Tibial nerve (tissue), 3 donors: ENCODE measurements at regions not wholly inside any gene's neighbourhood (a gene's known extent, or its start where the extent isn't known, plus 50 kb on each side); places are given as distances from the start of the nearest gene placed in this dataset.

Experiments
- POLR2A ChIP-seq, 2 donors: fragments of 450-650 bp; IDR thresholded peaks; one replicate each; pipeline ENCODE4 v1.6.1; 2017; ENCODE audit warnings: antibody characterized with exemption in 2 of 2, mild to moderate bottlenecking in 2 of 2, moderate library complexity in 2 of 2
- TF ChIP-seq, protein P1 (sequence below), 5 experiments: fragments of 200-600 bp in 3 of 5; fragments of 450-650 bp in 2 of 5; sonication (generic) in 3 of 5; IDR thresholded peaks; one replicate each; pipeline ENCODE4 v1.5.1; 2016 to 2019; ENCODE audit warnings: antibody characterized with exemption in 5 of 5, mild to moderate bottlenecking in 3 of 5, moderate library complexity in 2 of 5

DNA sequence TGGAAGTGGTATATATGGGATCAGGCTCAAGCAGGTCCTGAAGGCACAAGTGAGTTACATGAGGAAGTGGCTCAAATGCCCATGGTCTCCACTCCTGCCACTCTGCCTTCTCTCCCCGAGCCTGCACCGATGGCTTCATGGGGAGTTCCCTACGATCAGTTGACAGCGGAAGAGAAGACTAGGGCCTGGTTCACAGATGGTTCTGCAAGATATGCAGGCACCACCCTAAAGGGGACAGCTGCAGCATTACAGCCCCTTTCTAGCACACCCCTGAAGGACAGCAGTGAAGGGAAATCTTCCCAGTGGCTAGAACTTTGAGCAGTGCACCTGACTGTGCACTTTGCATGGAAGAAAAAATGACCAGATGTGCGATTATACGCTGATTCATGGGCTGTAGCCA, 95.3 kb downstream of the HOXA1 start:
- TF ChIP-seq, protein P1, sequence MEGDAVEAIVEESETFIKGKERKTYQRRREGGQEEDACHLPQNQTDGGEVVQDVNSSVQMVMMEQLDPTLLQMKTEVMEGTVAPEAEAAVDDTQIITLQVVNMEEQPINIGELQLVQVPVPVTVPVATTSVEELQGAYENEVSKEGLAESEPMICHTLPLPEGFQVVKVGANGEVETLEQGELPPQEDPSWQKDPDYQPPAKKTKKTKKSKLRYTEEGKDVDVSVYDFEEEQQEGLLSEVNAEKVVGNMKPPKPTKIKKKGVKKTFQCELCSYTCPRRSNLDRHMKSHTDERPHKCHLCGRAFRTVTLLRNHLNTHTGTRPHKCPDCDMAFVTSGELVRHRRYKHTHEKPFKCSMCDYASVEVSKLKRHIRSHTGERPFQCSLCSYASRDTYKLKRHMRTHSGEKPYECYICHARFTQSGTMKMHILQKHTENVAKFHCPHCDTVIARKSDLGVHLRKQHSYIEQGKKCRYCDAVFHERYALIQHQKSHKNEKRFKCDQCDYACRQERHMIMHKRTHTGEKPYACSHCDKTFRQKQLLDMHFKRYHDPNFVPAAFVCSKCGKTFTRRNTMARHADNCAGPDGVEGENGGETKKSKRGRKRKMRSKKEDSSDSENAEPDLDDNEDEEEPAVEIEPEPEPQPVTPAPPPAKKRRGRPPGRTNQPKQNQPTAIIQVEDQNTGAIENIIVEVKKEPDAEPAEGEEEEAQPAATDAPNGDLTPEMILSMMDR (IDR thresholded peaks at IDR 0.05) = no peak
- no peak for TF ChIP-seq POLR2A (IDR thresholded peaks at IDR 0.05)
